Ovary (tissue), 3 donors: ENCODE measurements at regions not wholly inside any gene's neighbourhood (a gene's known extent, or its start where the extent isn't known, plus 50 kb on each side); places are given as distances from the start of the nearest gene placed in this dataset.

Experiments used
- EP300 ChIP-seq: sonication (generic); formaldehyde crosslinking; IDR thresholded peaks from one replicate; pipeline ENCODE4 v1.6.1; 2017; ENCODE audit warnings: antibody characterized with exemption
- POLR2A ChIP-seq: fragments of 450-650 bp; IDR thresholded peaks from one replicate; pipeline ENCODE4 v1.6.1; 2017; ENCODE audit warnings: antibody characterized with exemption, mild to moderate bottlenecking, moderate library complexity
- TF ChIP-seq, protein P1 (sequence below), 3 donors: fragments of 450-650 bp in 2 of 3; fragments of 200-600 bp in 1 of 3; IDR thresholded peaks; one replicate each; pipeline versions ENCODE4 v1.5.1 to v1.8.0; 2016 to 2022; ENCODE audit warnings: antibody characterized with exemption in 3 of 3, mild to moderate bottlenecking in 1 of 3
- donor health status: DM: no; HTN: no; CAD: no.

DNA sequence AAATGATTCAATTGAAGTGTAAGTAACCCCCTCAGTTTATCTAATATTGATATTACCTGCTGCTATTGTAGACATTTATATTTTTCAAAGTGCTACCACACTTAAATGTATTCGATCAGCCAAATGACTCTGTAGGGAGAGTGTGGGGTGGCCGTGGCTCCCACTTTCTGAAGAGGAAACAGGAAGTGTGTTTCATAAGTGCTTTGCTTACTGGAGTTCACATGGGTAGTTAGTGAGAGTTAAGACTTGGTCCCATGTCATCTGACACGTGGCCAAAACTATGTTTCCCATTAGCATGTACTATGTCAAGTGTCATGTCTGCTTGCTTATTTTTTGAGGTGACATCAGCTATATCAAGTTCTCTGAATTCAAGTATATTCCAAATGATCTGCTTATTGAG lies 308.1 kb upstream of the GATB start:
- TF ChIP-seq, protein P1, sequence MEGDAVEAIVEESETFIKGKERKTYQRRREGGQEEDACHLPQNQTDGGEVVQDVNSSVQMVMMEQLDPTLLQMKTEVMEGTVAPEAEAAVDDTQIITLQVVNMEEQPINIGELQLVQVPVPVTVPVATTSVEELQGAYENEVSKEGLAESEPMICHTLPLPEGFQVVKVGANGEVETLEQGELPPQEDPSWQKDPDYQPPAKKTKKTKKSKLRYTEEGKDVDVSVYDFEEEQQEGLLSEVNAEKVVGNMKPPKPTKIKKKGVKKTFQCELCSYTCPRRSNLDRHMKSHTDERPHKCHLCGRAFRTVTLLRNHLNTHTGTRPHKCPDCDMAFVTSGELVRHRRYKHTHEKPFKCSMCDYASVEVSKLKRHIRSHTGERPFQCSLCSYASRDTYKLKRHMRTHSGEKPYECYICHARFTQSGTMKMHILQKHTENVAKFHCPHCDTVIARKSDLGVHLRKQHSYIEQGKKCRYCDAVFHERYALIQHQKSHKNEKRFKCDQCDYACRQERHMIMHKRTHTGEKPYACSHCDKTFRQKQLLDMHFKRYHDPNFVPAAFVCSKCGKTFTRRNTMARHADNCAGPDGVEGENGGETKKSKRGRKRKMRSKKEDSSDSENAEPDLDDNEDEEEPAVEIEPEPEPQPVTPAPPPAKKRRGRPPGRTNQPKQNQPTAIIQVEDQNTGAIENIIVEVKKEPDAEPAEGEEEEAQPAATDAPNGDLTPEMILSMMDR (IDR thresholded peaks at IDR 0.05): no peak
- TF ChIP-seq POLR2A: no peak
- no peak for TF ChIP-seq EP300
